ENCODE measurements at regions not wholly inside any gene's neighbourhood (a gene's known extent, or its start where the extent isn't known, plus 50 kb on each side); places are given as distances from the start of the nearest gene placed in this dataset.

GRCh38 chr3:110126065-110126464, 788.7 kb upstream of the DPPA4 start:
- no peak for DNase-seq

GRCh38 chr3:110133971-110134370, 796.6 kb upstream of the DPPA4 start:
- no peak for DNase-seq

- no peak for DNase-seq
Observed at GRCh38 chr3:110139048-110139447, 801.7 kb upstream of the DPPA4 start.

GRCh38 chr3:110139821-110140220, 802.5 kb upstream of the DPPA4 start:
- DNase-seq, result no peak

GRCh38 chr3:110149763-110150162, 812.4 kb upstream of the DPPA4 start:
- no peak for DNase-seq

- no peak for DNase-seq
Observed at GRCh38 chr3:110157221-110157620, 819.9 kb upstream of the DPPA4 start.

GRCh38 chr3:110164632-110165369, 827.5 kb upstream of the DPPA4 start:
- no peak for DNase-seq

GRCh38 chr3:110165370-110165743, 828.0 kb upstream of the DPPA4 start:
- no peak for DNase-seq

- no peak for DNase-seq
Observed at GRCh38 chr3:110165753-110166152, 828.4 kb upstream of the DPPA4 start.

GRCh38 chr3:110166791-110167190, 829.4 kb upstream of the DPPA4 start:
- no peak for DNase-seq

GRCh38 chr3:110174908-110175307, 837.6 kb upstream of the DPPA4 start:
- DNase-seq, result no peak

GRCh38 chr3:110178965-110179364, 841.6 kb upstream of the DPPA4 start:
- no peak for DNase-seq

- DNase-seq, result no peak
Observed at GRCh38 chr3:110180733-110181132, 843.4 kb upstream of the DPPA4 start.

- no peak for DNase-seq
Observed at GRCh38 chr3:110181226-110181625, 843.9 kb upstream of the DPPA4 start.

GRCh38 chr3:110184536-110184935, 847.2 kb upstream of the DPPA4 start:
- DNase-seq, result no peak

- no peak for DNase-seq
Observed at GRCh38 chr3:110193074-110193473, 855.7 kb upstream of the DPPA4 start.

- DNase-seq, result no peak
Observed at GRCh38 chr3:110198717-110199587, 861.6 kb upstream of the DPPA4 start.

GRCh38 chr3:110199588-110199943, 862.2 kb upstream of the DPPA4 start:
- no peak for DNase-seq

- DNase-seq, result no peak
Observed at GRCh38 chr3:110210086-110210660, 861.4 kb upstream of the NECTIN3 start.

GRCh38 chr3:110226645-110227044, 845.0 kb upstream of the NECTIN3 start:
- DNase-seq, result no peak

GRCh38 chr3:110227991-110228390, 843.6 kb upstream of the NECTIN3 start:
- no peak for DNase-seq

GRCh38 chr3:110234831-110235230, 836.8 kb upstream of the NECTIN3 start:
- DNase-seq, result no peak

GRCh38 chr3:110236976-110237610, 834.5 kb upstream of the NECTIN3 start:
- DNase-seq, result no peak

Measured in suppressor macrophage (primary cell).